Uterus (tissue), 3 donors: ENCODE measurements at regions not wholly inside any gene's neighbourhood (a gene's known extent, or its start where the extent isn't known, plus 50 kb on each side); places are given as distances from the start of the nearest gene placed in this dataset.

Source experiments
- DNase-seq, 2 donors: peaks; one replicate each; pipeline ENCODE4 v3.0.0-alpha.2; 2019 to 2020
- H3K27ac ChIP-seq, 2 donors: fragments of 200-600 bp; sonication (generic); 1 replicate in 1 of 2; 2 replicates in 1 of 2; pipeline ENCODE4 v1.5.1; 2016 to 2018
- H3K27me3 ChIP-seq, 2 donors: fragments of 200-600 bp; sonication (generic); one replicate each; pipeline ENCODE4 v1.5.1; 2018 to 2019; ENCODE audit warnings: control low read depth in 1 of 2
- H3K36me3 ChIP-seq, 2 donors: fragments of 200-600 bp; sonication (generic); one replicate each; pipeline ENCODE4 v1.5.1; 2019; ENCODE audit warnings: control low read depth in 1 of 2
- H3K4me1 ChIP-seq, 2 donors: fragments of 200-600 bp; sonication (generic); one replicate each; pipeline ENCODE4 v1.5.1; 2018 to 2019; ENCODE audit warnings: control low read depth in 1 of 2
- H3K4me3 ChIP-seq, 2 donors: fragments of 200-600 bp; sonication (generic); 1 replicate in 1 of 2; 2 replicates in 1 of 2; pipeline ENCODE4 v1.5.1; 2018 to 2019; ENCODE audit warnings: mild to moderate bottlenecking in 1 of 2
- H3K9me3 ChIP-seq, 2 donors: fragments of 200-600 bp; sonication (generic); one replicate each; pipeline ENCODE4 v1.5.1; 2019; ENCODE audit warnings: control low read depth in 1 of 2
- CTCF ChIP-seq, 4 experiments: fragments of 200-600 bp in 2 of 4; fragments of 450-650 bp in 2 of 4; sonication (generic) in 2 of 4; IDR thresholded peaks; one replicate each; pipeline ENCODE4 v1.5.1; 2016 to 2019; ENCODE audit warnings: antibody characterized with exemption in 4 of 4, mild to moderate bottlenecking in 2 of 4, moderate library complexity in 1 of 4
- POLR2A ChIP-seq, 2 donors: fragments of 450-650 bp; IDR thresholded peaks; one replicate each; pipeline ENCODE4 v1.6.1; 2016; ENCODE audit warnings: antibody characterized with exemption in 2 of 2, mild to moderate bottlenecking in 1 of 2, moderate library complexity in 1 of 2
- intact Hi-C: fragments of 100-400 bp; cut with DNase I; formaldehyde crosslinking; loops from one replicate; pipeline ENCODE4 v1.15.1; 2023; ENCODE audit warnings: low total_unique reads
- donor health status: DM: yes; HTN: yes; CAD: no.

GRCh38 chr12:75964150-75964549, 67.4 kb downstream of the PHLDA1 start:
- Histone ChIP-seq H3K4me3 (no peak overlapping the region), H3K4me1 (no peaks in the 10 kb centered on the region), H3K36me3 (no peaks in the 10 kb centered on the region), H3K27ac (no peak overlapping the region), H3K27me3 (no peaks in the 10 kb centered on the region), H3K9me3 (no peaks in the 10 kb centered on the region)
- TF ChIP-seq POLR2A (IDR thresholded peaks at IDR 0.05) = no peak
- no peak for TF ChIP-seq CTCF (IDR thresholded peaks at IDR 0.05)
- no peak for DNase-seq
- intact Hi-C loops = no loop called here

- Histone ChIP-seq H3K4me1 (no peaks in the 10 kb centered on the region), H3K27me3 (no peaks in the 10 kb centered on the region), H3K27ac (no peak overlapping the region), H3K36me3 (no peaks in the 10 kb centered on the region), H3K9me3 (no peaks in the 10 kb centered on the region), H3K4me3 (no peak overlapping the region)
- TF ChIP-seq CTCF (IDR thresholded peaks at IDR 0.05) (no peak), POLR2A (IDR thresholded peaks at IDR 0.05) (no peak)
- intact Hi-C loops = no loop called here
- DNase-seq = no peak
These were observed 69.7 kb downstream of the PHLDA1 start for GRCh38 chr12:75961878-75962277.

- Histone ChIP-seq H3K4me3 (no peak overlapping the region), H3K36me3 (no peaks in the 10 kb centered on the region), H3K4me1 (no peaks in the 10 kb centered on the region), H3K27me3 (no peaks in the 10 kb centered on the region), H3K9me3 (no peaks in the 10 kb centered on the region), H3K27ac (no peak overlapping the region)
- DNase-seq = no peak
- intact Hi-C loops = no loop called here
- TF ChIP-seq POLR2A (IDR thresholded peaks at IDR 0.05) (no peak), CTCF (IDR thresholded peaks at IDR 0.05) (no peak)
These were observed 70.5 kb downstream of the PHLDA1 start for GRCh38 chr12:75960954-75961661.

GRCh38 chr12:75960086-75960910, 71.3 kb downstream of the PHLDA1 start:
- Histone ChIP-seq H3K36me3 (no peaks in the 10 kb centered on the region), H3K27me3 (no peaks in the 10 kb centered on the region), H3K4me3 (no peak overlapping the region), H3K4me1 (no peaks in the 10 kb centered on the region), H3K9me3 (no peaks in the 10 kb centered on the region), H3K27ac (no peak overlapping the region)
- DNase-seq = no peak
- intact Hi-C loops = no loop called here
- TF ChIP-seq CTCF (IDR thresholded peaks at IDR 0.05) (no peak), POLR2A (IDR thresholded peaks at IDR 0.05) (no peak)

- intact Hi-C loops = no loop called here
- TF ChIP-seq POLR2A (IDR thresholded peaks at IDR 0.05) (no peak), CTCF (IDR thresholded peaks at IDR 0.05) (no peak)
- Histone ChIP-seq H3K9me3 (no peaks in the 10 kb centered on the region), H3K27ac (no peak overlapping the region), H3K27me3 (no peaks in the 10 kb centered on the region), H3K4me1 (no peaks in the 10 kb centered on the region), H3K36me3 (no peaks in the 10 kb centered on the region), H3K4me3 (no peak overlapping the region)
- DNase-seq = no peak
These were observed 72.1 kb downstream of the PHLDA1 start for GRCh38 chr12:75959506-75959905.
